OCI-LY1 (cell line): ENCODE measurements at regions not wholly inside any gene's neighbourhood (a gene's known extent, or its start where the extent isn't known, plus 50 kb on each side); places are given as distances from the start of the nearest gene placed in this dataset.

Experiments
- H2AFZ ChIP-seq: fragments of 200-600 bp; sonication (generic), shearing (Covaris generic); 2 replicates; pipeline ENCODE4 v1.6.0; 2014; ENCODE audit warnings: antibody characterized with exemption, mild to moderate bottlenecking, low read length
- H3F3A ChIP-seq: fragments of 200-600 bp; sonication (generic), shearing (Covaris generic); 2 replicates; pipeline ENCODE4 v1.6.0; 2014; ENCODE audit warnings: mild to moderate bottlenecking, antibody characterized with exemption, low read length, moderate library complexity; ENCODE audit not compliant: insufficient read depth
- H3K27ac ChIP-seq: fragments of 200-600 bp; sonication (generic); 2 replicates; pipeline ENCODE4 v1.5.1; 2014; ENCODE audit warnings: low read length, mixed run types, mild to moderate bottlenecking, low read depth; ENCODE audit not compliant: poor library complexity, severe bottlenecking
- H3K27me3 ChIP-seq: fragments of 200-600 bp; sonication (generic); 2 replicates; pipeline ENCODE4 v1.6.0; 2014; ENCODE audit warnings: antibody characterized with exemption, mild to moderate bottlenecking, low read length, moderate library complexity; ENCODE audit not compliant: insufficient read depth
- H3K36me3 ChIP-seq: fragments of 200-600 bp; sonication (generic); 2 replicates; pipeline ENCODE4 v1.6.1; 2014; ENCODE audit warnings: mild to moderate bottlenecking, antibody characterized with exemption, low read length, moderate library complexity, mixed read lengths; ENCODE audit not compliant: insufficient read depth
- H3K4me1 ChIP-seq: fragments of 200-600 bp; sonication (generic); 2 replicates; pipeline ENCODE4 v1.5.1; 2014; ENCODE audit warnings: mild to moderate bottlenecking, low read length, moderate library complexity; ENCODE audit not compliant: insufficient read depth, severe bottlenecking
- H3K4me2 ChIP-seq: fragments of 200-600 bp; sonication (generic), shearing (Covaris generic); 2 replicates; pipeline ENCODE4 v1.6.1; 2014; ENCODE audit warnings: low read length
- H3K4me3 ChIP-seq: fragments of 200-600 bp; sonication (generic); 2 replicates; pipeline ENCODE4 v1.5.1; 2014; ENCODE audit warnings: low read length, low read depth, mild to moderate bottlenecking, mixed read lengths; ENCODE audit not compliant: poor library complexity, severe bottlenecking
- H3K79me2 ChIP-seq: fragments of 200-600 bp; shearing (Covaris generic); 2 replicates; pipeline ENCODE4 v1.6.1; 2016; ENCODE audit warnings: mixed run types, low read length, mixed read lengths; ENCODE audit not compliant: insufficient read depth
- H3K9ac ChIP-seq: fragments of 200-600 bp; sonication (generic), shearing (Covaris generic); 2 replicates; pipeline ENCODE4 v1.6.1; 2014; ENCODE audit warnings: mild to moderate bottlenecking, low read length, mixed read lengths
- H3K9me2 ChIP-seq: fragments of 200-600 bp; sonication (generic), shearing (Covaris generic); 2 replicates; pipeline ENCODE4 v1.6.1; 2014; ENCODE audit warnings: low read depth, mild to moderate bottlenecking, low read length, mixed read lengths
- H3K9me3 ChIP-seq: fragments of 200-600 bp; shearing (Covaris generic); 2 replicates; pipeline ENCODE4 v1.6.1; 2014; ENCODE audit warnings: low read length, mixed read lengths
- H4K20me1 ChIP-seq: fragments of 200-600 bp; sonication (generic), shearing (Covaris generic); 2 replicates; pipeline ENCODE4 v1.6.0; 2016; ENCODE audit warnings: mild to moderate bottlenecking, low read length; ENCODE audit not compliant: insufficient read depth
- EZH2 ChIP-seq: fragments of 200-600 bp; sonication (generic), shearing (Covaris generic); IDR thresholded peaks from 2 replicates; pipeline ENCODE4 v1.8.0; 2017; ENCODE audit warnings: borderline replicate concordance, mixed run types, mild to moderate bottlenecking, antibody characterized with exemption, low read length, moderate library complexity, mixed read lengths
- TF ChIP-seq, protein P1 (sequence below): fragments of 200-600 bp; sonication (generic), shearing (Covaris generic); IDR thresholded peaks from 2 replicates; pipeline ENCODE4 v1.5.1; 2017; ENCODE audit warnings: mild to moderate bottlenecking, antibody characterized with exemption, low read length, moderate library complexity, mixed read lengths

GRCh38 chr10:104512800-104513199 is 128.3 kb upstream of the SORCS3 start:
- H3K4me2 ChIP-seq: no peak overlapping the region
- no peaks in the 10 kb centered on the region for H3F3A ChIP-seq
- no peak overlapping the region for H3K4me3 ChIP-seq
- no peak overlapping the region for H2AFZ ChIP-seq
- no peaks in the 10 kb centered on the region for H4K20me1 ChIP-seq
- no peaks in the 10 kb centered on the region for H3K9me3 ChIP-seq
- no peak overlapping the region for H3K9ac ChIP-seq
- H3K79me2 ChIP-seq: no peaks in the 10 kb centered on the region
- H3K4me1 ChIP-seq: no peaks in the 10 kb centered on the region
- H3K36me3 ChIP-seq: no peaks in the 10 kb centered on the region
- no peaks in the 10 kb centered on the region for H3K9me2 ChIP-seq
- H3K27ac ChIP-seq: no peak overlapping the region
- H3K27me3 ChIP-seq: no peaks in the 10 kb centered on the region
- no peak for TF ChIP-seq EZH2
- TF ChIP-seq, protein P1, sequence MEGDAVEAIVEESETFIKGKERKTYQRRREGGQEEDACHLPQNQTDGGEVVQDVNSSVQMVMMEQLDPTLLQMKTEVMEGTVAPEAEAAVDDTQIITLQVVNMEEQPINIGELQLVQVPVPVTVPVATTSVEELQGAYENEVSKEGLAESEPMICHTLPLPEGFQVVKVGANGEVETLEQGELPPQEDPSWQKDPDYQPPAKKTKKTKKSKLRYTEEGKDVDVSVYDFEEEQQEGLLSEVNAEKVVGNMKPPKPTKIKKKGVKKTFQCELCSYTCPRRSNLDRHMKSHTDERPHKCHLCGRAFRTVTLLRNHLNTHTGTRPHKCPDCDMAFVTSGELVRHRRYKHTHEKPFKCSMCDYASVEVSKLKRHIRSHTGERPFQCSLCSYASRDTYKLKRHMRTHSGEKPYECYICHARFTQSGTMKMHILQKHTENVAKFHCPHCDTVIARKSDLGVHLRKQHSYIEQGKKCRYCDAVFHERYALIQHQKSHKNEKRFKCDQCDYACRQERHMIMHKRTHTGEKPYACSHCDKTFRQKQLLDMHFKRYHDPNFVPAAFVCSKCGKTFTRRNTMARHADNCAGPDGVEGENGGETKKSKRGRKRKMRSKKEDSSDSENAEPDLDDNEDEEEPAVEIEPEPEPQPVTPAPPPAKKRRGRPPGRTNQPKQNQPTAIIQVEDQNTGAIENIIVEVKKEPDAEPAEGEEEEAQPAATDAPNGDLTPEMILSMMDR: no peak

- Histone ChIP-seq H3F3A (no peaks in the 10 kb centered on the region), H2AFZ (no peak overlapping the region), H3K4me2 (no peak overlapping the region), H3K9me3 (no peaks in the 10 kb centered on the region), H3K27ac (no peak overlapping the region), H3K79me2 (no peaks in the 10 kb centered on the region), H3K36me3 (no peaks in the 10 kb centered on the region), H3K27me3 (no peaks in the 10 kb centered on the region), H3K9me2 (no peaks in the 10 kb centered on the region), H3K9ac (no peak overlapping the region), H3K4me3 (no peak overlapping the region), H3K4me1 (no peaks in the 10 kb centered on the region), H4K20me1 (no peaks in the 10 kb centered on the region)
- TF ChIP-seq EZH2: no peak
- TF ChIP-seq, protein P1: no peak
Observed at GRCh38 chr10:104515678-104516199, 125.4 kb upstream of the SORCS3 start.

GRCh38 chr10:104516986-104517385 is 124.1 kb upstream of the SORCS3 start:
- no peaks in the 10 kb centered on the region for H3K79me2 ChIP-seq
- H2AFZ ChIP-seq: no peak overlapping the region
- H4K20me1 ChIP-seq: no peaks in the 10 kb centered on the region
- H3K4me3 ChIP-seq: no peak overlapping the region
- H3K9ac ChIP-seq: no peak overlapping the region
- no peak overlapping the region for H3K27ac ChIP-seq
- no peak for TF ChIP-seq EZH2
- TF ChIP-seq, protein P1: no peak
- no peaks in the 10 kb centered on the region for H3K4me1 ChIP-seq
- H3K27me3 ChIP-seq: no peaks in the 10 kb centered on the region
- no peaks in the 10 kb centered on the region for H3F3A ChIP-seq
- H3K9me3 ChIP-seq: no peaks in the 10 kb centered on the region
- H3K9me2 ChIP-seq: no peaks in the 10 kb centered on the region
- H3K36me3 ChIP-seq: no peaks in the 10 kb centered on the region
- no peak overlapping the region for H3K4me2 ChIP-seq
